GM21515 (cell line): ENCODE measurements at regions not wholly inside any gene's neighbourhood (a gene's known extent, or its start where the extent isn't known, plus 50 kb on each side); places are given as distances from the start of the nearest gene placed in this dataset.
A peak's percentile ranks its signal among the peaks of the same experiment; 100 is the strongest.
"Not testable (repeated sequence)": the region's sequence is repeated elsewhere in the genome, so short reads cannot be mapped to it uniquely, and the experiment has no call there.

Experiments used
- ATAC-seq: cut with Tn5 transposase; IDR thresholded peaks from one replicate; pipeline ENCODE4 v1.9.1; 2021; ENCODE audit not compliant: unreplicated experiment

- ATAC-seq = no peak
These were observed 120.5 kb downstream of the PMAIP1 start for GRCh38 chr18:60020107-60020925.

- ATAC-seq = no peak
These were observed 119.7 kb downstream of the PMAIP1 start for GRCh38 chr18:60019463-60019840.

- ATAC-seq = no peak
These were observed 119.0 kb downstream of the PMAIP1 start for GRCh38 chr18:60018618-60019462.

GRCh38 chr18:60018134-60018533 lies 118.3 kb downstream of the PMAIP1 start:
- ATAC-seq = not testable (repeated sequence)

- ATAC-seq = no peak
These were observed 117.6 kb downstream of the PMAIP1 start for GRCh38 chr18:60017371-60017770.

GRCh38 chr18:60015826-60016225 lies 116.0 kb downstream of the PMAIP1 start:
- ATAC-seq = not testable (repeated sequence)

GRCh38 chr18:60013148-60013547 lies 113.4 kb downstream of the PMAIP1 start:
- ATAC-seq = not testable (repeated sequence)

- no peak for ATAC-seq
These were observed 111.2 kb downstream of the PMAIP1 start for GRCh38 chr18:60010984-60011383.

GRCh38 chr18:60010513-60010912 lies 110.7 kb downstream of the PMAIP1 start:
- no peak for ATAC-seq

GRCh38 chr18:60007661-60008060 lies 107.9 kb downstream of the PMAIP1 start:
- no peak for ATAC-seq

- no peak for ATAC-seq
These were observed 103.9 kb downstream of the PMAIP1 start for GRCh38 chr18:60003610-60004185.

GRCh38 chr18:59996370-59996966 lies 96.7 kb downstream of the PMAIP1 start:
- peak; percentile 80 for ATAC-seq

- peak; percentile 59 for ATAC-seq
These were observed 94.6 kb downstream of the PMAIP1 start for GRCh38 chr18:59994357-59994756.

- ATAC-seq = no peak
These were observed 93.8 kb downstream of the PMAIP1 start for GRCh38 chr18:59993560-59993959.

GRCh38 chr18:59990121-59990823 lies 90.5 kb downstream of the PMAIP1 start:
- ATAC-seq = no peak

- ATAC-seq = peak; percentile 53
These were observed 88.4 kb downstream of the PMAIP1 start for GRCh38 chr18:59988098-59988706.

- no peak for ATAC-seq
These were observed 87.3 kb downstream of the PMAIP1 start for GRCh38 chr18:59987102-59987501.

GRCh38 chr18:59986139-59986538 lies 86.3 kb downstream of the PMAIP1 start:
- no peak for ATAC-seq

- no peak for ATAC-seq
These were observed 85.5 kb downstream of the PMAIP1 start for GRCh38 chr18:59985289-59985688.

GRCh38 chr18:59983506-59983905 lies 83.7 kb downstream of the PMAIP1 start:
- ATAC-seq = no peak
